ENCODE measurements at regions not wholly inside any gene's neighbourhood (a gene's known extent, or its start where the extent isn't known, plus 50 kb on each side); places are given as distances from the start of the nearest gene placed in this dataset.
"Not testable (repeated sequence)": the region's sequence is repeated elsewhere in the genome, so short reads cannot be mapped to it uniquely, and the experiment has no call there.

GRCh38 chr18:30175061-30175574 lies 867.4 kb downstream of the DSC3 start:
- DNase-seq (ENCODE audit: low read depth), result no peak

GRCh38 chr18:30163573-30163972 lies 879.0 kb downstream of the DSC3 start:
- no peak for DNase-seq (ENCODE audit: low read depth)

GRCh38 chr18:30160124-30160523 lies 882.4 kb downstream of the DSC3 start:
- no peak for DNase-seq (ENCODE audit: low read depth)

- no peak for DNase-seq (ENCODE audit: low read depth)
These were observed 891.8 kb downstream of the DSC3 start for GRCh38 chr18:30150586-30151250.

GRCh38 chr18:30149585-30149984 lies 893.0 kb downstream of the DSC3 start:
- no peak for DNase-seq (ENCODE audit: low read depth)

- DNase-seq (ENCODE audit: low read depth), result no peak
These were observed 899.7 kb downstream of the DSC3 start for GRCh38 chr18:30142870-30143269.

GRCh38 chr18:30142248-30142647 lies 900.3 kb downstream of the DSC3 start:
- no peak for DNase-seq (ENCODE audit: low read depth)

GRCh38 chr18:30141506-30141905 lies 901.0 kb downstream of the DSC3 start:
- not testable (repeated sequence) for DNase-seq (ENCODE audit: low read depth)

- no peak for DNase-seq (ENCODE audit: low read depth)
These were observed 902.8 kb downstream of the DSC3 start for GRCh38 chr18:30139631-30140287.

GRCh38 chr18:30135938-30136337 lies 906.6 kb downstream of the DSC3 start:
- no peak for DNase-seq (ENCODE audit: low read depth)

GRCh38 chr18:30134020-30134419 lies 908.5 kb downstream of the DSC3 start:
- no peak for DNase-seq (ENCODE audit: low read depth)

GRCh38 chr18:30132959-30133358 lies 909.6 kb downstream of the DSC3 start:
- DNase-seq (ENCODE audit: low read depth), result no peak

- no peak for DNase-seq (ENCODE audit: low read depth)
These were observed 921.1 kb downstream of the DSC3 start for GRCh38 chr18:30121397-30121796.

- no peak for DNase-seq (ENCODE audit: low read depth)
These were observed 929.1 kb downstream of the DSC3 start for GRCh38 chr18:30113454-30113853.

GRCh38 chr18:30106356-30106755 lies 936.2 kb downstream of the DSC3 start:
- no peak for DNase-seq (ENCODE audit: low read depth)

- no peak for DNase-seq (ENCODE audit: low read depth)
These were observed 938.7 kb downstream of the DSC3 start for GRCh38 chr18:30103881-30104280.

- no peak for DNase-seq (ENCODE audit: low read depth)
These were observed 945.7 kb downstream of the DSC3 start for GRCh38 chr18:30096796-30097195.

- peak; percentile 23 for DNase-seq (ENCODE audit: low read depth)
These were observed 948.0 kb downstream of the DSC3 start for GRCh38 chr18:30094556-30094955.

- DNase-seq (ENCODE audit: low read depth), result no peak
These were observed 949.2 kb downstream of the DSC3 start for GRCh38 chr18:30093376-30093775.

GRCh38 chr18:30088238-30089015 lies 954.1 kb downstream of the DSC3 start:
- no peak for DNase-seq (ENCODE audit: low read depth)

GRCh38 chr18:30086351-30086750 lies 956.2 kb downstream of the DSC3 start:
- DNase-seq (ENCODE audit: low read depth), result no peak

GRCh38 chr18:30081122-30081521 lies 961.4 kb downstream of the DSC3 start:
- DNase-seq (ENCODE audit: low read depth), result no peak
